ENCODE measurements at regions not wholly inside any gene's neighbourhood (a gene's known extent, or its start where the extent isn't known, plus 50 kb on each side); places are given as distances from the start of the nearest gene placed in this dataset.

GRCh38 chr11:32219320-32219719, 128.4 kb downstream of the RCN1 start:
- no peak for TF ChIP-seq POLR2A (IDR thresholded peaks at IDR 0.05)
- TF ChIP-seq, protein P1, sequence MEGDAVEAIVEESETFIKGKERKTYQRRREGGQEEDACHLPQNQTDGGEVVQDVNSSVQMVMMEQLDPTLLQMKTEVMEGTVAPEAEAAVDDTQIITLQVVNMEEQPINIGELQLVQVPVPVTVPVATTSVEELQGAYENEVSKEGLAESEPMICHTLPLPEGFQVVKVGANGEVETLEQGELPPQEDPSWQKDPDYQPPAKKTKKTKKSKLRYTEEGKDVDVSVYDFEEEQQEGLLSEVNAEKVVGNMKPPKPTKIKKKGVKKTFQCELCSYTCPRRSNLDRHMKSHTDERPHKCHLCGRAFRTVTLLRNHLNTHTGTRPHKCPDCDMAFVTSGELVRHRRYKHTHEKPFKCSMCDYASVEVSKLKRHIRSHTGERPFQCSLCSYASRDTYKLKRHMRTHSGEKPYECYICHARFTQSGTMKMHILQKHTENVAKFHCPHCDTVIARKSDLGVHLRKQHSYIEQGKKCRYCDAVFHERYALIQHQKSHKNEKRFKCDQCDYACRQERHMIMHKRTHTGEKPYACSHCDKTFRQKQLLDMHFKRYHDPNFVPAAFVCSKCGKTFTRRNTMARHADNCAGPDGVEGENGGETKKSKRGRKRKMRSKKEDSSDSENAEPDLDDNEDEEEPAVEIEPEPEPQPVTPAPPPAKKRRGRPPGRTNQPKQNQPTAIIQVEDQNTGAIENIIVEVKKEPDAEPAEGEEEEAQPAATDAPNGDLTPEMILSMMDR (IDR thresholded peaks at IDR 0.05): no peak
